GM18511 (cell line): ENCODE measurements at regions not wholly inside any gene's neighbourhood (a gene's known extent, or its start where the extent isn't known, plus 50 kb on each side); places are given as distances from the start of the nearest gene placed in this dataset.
A peak's percentile ranks its signal among the peaks of the same experiment; 100 is the strongest.

Source experiments
- ATAC-seq: cut with Tn5 transposase; IDR thresholded peaks from one replicate; pipeline ENCODE4 v1.9.1; 2021; ENCODE audit warnings: mild to moderate bottlenecking, moderate library complexity; ENCODE audit not compliant: unreplicated experiment

DNA sequence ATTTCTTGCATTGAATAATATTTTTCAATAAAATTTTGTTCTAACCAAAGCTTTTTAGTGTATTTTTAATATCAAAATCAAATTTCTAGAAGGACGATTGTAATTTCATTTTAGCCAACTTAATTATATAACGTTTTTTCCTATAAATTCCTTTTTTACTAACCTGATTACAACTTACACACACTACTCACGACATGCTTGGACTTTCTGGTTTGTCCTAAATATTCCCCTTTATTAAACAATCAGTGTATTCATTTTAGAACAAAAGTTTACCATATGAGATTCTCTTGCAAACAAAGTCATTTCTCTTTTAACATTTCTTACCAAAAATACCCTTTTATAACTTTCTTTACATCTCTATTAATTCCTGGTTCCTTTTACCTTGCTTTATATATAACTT lies 173.7 kb downstream of the PWWP3B start:
- no peak for ATAC-seq

DNA sequence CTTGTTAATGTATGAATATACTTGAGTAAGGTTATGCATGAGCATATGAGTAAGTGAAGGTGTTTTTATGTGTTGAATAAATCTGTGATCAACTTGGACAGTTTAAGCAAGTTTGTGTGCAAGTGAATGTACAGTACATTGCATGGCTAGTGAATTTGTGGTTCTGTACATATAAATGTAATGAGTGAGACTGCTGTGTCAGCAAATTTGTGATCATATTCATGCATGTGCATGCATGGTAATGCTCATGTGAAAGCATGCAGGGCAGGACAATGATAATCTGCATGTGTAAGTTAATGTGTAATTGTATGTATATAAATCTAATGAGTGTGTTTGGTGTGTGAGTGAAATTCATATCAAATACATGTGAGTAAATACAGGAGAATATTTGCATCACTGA lies 188.5 kb downstream of the PWWP3B start:
- ATAC-seq, result no peak

DNA sequence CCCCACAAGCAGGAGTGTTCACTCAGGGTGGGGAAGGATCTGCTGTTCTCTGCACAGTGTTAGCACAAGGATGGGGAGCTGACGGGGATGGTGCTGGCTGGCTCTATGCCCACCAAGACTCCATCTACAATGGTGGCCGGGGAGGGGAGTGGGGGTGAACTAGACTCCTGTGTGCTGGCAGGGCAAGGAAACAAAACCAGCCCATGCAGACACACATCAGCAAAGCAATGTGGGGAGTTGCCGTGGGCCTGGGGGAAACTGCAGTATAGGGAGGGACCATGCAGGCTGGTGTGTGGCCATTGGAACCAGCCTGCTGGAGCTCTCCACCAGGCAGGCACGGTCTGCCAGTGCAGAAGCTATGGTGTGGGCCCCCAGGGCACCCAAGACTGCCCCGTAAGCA lies 195.1 kb downstream of the PWWP3B start:
- ATAC-seq, result no peak

DNA sequence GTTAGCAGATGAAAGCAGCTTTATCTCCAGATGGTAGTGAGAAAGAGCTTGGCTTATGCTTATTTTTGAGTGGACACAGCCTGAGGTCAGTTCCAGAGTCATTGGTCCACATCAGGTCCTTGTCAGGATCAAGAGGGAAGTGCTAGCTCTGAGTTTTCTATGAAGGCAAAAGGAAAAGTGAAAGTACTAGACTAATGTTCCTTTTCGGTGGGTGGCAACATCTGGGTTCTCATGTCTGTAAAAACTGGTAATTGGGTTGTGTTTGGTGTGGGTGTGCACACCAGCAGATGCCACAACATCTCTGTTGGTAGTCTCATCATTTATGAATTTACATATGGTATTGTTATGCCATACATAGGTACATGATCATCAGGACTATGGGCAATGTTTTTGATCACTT lies 210.5 kb downstream of the PWWP3B start:
- ATAC-seq, result peak; percentile 83

DNA sequence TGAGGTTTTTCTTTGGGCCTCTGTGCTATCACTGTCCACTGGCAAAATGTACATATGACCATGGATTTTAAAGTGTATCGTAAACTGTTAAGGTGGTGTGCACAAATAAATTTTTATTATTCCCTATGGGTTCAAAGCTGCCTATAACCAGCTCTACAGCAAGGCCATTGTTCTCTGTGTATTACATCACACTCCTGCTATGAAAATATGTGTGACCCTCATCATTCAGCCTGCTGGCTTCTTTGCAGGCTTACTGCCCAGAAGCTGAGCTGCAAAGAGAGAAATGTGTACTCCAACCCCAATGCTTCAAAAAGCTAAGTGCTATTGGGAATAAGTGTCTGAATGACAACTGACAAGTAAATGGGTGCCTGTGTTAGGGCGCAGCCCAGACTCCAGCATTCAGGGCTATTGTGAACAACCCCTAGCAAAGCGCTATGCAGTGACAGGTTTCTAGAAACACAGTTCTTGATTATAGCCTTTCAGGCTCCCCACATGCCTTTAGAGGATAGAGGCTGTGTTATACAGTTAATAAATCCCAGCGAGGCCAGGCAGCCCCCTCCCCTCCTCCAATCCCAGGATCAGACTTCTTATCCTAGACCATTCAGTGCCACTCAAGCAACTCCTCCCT lies 220.4 kb upstream of the RADX start:
- no peak for ATAC-seq

DNA sequence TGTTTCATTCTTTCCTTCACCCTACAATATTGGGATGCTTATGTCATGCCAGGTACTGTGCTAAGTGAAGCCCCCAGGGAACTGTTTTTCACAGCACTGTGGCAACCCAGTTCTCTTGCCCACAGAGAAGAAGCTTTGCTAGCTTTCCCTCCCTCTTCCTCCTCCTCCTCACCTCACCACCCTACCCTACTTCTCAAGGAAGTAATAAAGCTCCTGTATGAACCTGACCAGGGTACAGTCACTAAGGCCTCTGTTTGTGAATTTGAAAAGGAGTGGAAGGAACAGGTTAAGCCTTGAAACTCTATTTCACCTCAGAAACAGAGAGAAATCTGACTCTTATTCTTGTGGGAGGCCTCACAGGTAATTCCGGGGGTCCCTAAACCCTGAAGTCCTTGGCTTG lies 219.4 kb upstream of the RADX start:
- no peak for ATAC-seq

DNA sequence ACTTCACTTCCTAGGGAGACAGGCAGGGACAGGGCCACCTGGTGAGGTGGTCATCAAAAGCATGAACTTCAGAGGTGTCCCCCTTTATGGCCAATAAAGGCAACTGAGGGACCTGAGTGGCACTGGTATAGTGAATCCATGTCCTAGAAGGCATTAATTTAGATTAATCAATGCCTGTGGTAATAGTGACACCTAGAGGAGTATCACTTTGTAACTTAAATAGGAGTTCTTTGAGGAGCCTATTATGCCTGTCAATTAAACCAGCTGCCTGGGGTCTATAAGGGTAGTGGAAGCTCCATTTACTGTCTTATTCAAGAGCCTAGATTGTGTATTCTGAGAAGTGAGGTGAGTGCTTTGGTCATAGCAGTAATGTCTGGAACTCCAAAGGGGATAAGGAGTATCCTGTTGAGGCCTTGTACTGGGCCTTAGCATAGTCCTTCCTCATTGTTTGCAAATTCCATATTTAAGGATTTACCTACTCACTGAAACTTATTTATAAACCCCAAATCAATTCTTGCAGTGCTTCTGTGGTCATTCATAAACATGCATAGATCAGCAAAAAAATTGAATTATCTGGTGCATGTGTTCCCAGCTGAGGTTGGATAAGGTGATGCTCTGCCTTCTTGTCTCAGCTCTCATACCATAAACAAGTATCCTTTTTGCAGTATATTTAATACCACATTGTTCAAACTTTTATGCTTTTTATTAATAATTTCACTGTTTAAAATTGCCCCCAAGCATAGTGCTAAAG lies 213.8 kb upstream of the RADX start:
- ATAC-seq, result no peak

DNA sequence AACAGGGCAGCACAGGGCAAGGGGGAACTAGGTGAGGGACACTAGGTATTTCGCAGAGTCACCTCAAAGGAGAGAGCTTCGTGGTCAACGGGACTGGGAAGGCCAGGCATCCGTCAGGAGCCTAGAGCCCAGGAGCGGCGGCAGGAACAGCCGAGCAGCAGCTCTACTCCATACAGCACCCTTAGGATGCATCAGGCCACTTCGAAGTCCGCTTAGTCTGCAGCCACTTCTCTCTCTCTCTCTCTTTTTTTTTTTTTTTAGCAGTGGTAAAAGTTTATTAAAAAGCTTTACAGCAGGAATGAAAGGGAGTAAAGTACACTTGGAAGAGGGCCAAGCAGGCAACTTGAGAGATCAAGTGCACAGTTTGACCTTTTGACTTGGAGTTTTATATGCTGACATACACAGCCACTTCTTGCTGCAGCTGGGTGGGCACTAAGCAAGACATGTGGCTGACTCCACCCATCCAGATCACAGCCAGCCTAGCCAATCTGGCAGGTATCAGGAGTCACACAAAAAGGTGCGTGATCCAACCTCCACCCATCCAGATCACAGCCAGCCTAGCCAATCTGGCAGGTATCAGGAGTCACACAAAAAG lies 209.7 kb upstream of the RADX start:
- no peak for ATAC-seq

DNA sequence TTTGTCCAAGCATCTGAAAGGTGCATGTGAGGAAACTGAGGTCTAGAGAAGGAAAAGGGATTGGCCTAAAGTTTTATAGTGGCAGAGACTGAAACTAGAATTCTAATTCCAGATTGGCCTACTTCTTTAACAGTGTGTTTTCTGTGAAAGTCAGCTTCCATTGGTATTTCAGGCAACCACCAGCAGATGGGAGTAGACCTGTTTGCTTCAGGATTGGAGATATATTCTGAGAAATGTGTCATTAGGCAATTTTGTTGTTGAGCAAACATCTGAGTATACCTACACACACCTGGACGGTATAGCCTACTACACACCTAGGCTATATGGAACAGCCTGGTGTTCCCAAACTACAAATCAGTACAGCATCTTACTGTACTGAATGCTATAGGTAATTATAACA lies 207.3 kb upstream of the RADX start:
- no peak for ATAC-seq

DNA sequence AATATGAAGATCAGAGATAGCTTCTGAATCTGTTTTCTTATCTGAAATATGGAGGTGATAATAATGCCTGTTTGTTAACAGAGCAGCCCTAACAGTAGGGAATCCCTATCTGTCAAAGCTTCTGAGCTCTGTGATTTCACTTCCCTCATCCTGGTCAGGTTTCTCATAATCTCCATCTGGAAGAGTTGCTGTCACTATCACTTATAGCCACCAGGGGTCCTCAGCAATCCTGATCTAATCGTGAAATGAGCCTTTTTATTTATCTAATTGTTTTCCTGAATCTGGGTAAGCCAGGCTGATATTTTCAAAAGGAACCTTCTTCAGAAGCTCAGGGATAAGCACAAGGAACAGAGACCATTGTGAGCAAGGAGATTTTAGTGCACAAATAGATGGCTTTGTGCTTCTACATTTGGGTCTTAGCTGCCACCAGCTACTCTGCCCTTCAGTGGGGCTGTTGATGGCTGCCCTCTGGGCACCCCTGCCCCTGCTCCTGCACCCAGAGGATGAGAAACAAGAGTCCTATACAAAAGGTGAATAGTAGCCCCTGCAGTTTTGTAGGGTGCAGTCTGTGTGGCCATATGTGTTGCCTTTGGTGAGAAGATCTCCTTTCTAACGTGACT lies 196.4 kb upstream of the RADX start:
- peak; percentile 90 for ATAC-seq

DNA sequence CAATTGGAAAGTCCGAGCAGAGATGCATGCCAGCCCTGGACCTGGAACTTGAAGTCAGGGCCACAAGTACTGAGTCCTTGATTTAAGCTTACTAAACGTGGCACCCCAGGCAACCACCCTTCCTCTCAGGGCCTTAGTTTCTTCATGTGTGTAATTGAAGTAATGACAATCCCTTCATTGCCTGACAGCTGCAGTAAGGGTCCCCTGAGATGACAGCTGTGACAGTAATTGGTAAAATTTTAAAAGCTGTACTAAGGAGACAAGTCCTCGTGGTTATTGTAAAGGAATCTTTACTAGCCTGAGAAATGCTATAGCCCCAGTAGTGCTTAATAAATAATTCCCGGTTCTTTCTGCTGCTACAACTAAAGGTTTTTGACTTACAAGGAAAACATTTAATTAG lies 175.1 kb upstream of the RADX start:
- ATAC-seq, result no peak

DNA sequence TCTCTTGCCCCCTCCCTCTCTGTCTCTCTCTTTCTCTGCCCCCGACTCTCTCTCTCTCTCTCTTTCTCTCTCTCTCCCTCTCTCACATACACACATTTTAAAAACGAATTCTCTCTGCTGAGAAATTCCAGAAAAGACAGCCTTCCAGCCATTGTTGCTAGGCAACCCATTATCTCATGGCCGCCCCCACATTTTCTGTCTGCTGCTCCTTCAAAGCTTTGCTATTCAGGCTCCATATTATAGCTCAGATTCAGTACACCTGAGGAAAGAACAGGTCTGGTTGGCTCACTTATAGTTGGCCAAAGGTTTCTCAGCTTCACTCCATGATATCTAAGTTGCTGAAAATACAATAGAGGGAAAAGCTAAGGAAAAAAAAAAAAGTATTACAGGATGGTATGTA lies 174.4 kb upstream of the RADX start:
- no peak for ATAC-seq

DNA sequence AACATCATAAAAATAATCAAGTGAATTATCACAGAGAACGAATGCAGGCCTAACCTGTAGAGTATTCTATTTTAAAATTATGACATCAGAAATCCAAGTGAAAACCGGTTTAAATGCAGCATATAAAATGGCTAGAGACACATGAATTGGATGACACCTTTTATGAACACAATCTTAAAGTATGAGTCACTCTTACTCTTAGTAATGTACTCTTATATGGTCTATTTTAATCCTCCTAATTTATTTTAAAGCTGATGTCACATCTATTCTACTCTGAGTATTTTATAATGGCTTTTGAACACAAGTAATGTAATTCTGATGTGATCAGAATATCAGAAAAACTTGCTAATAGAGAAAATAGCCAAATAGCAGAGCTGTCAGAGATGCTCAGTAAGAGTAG lies 161.4 kb upstream of the RADX start:
- ATAC-seq, result no peak

DNA sequence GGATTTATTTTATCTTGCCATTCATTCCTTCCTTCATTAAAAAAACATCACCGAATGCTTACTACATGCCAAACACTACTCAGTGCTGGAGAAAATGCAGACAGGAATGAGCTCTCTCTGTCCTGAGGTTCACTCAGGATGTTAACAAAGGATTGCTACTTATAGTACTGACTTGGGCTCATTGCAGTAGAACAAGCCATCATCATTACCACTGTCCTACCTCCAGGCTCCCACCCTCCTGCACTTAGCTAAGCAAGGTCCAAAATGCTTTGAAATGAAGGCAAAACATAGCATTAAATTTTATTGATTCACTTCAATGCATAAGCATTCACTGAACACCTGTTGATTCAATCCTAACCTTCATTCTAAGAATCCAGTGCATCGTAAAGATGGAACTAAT lies 159.8 kb upstream of the RADX start:
- ATAC-seq, result no peak

DNA sequence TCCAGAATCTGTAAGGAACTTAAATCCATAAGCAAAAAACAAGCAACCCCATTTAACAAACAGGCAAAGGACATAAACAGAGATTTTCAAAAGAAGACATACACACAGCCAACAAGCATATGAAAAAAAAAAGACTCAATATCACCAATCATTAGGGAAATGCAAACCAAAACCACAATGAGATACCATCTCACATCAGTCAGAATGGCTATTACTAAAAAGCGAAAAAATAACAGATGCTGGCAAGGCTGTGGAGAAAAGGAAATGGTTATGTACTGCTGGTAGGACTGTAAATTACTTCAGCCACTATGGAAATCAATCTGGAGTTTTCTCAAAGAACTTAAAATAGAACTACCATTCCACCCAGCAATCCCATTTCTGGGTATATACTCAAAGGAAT lies 156.8 kb upstream of the RADX start:
- ATAC-seq, result no peak

DNA sequence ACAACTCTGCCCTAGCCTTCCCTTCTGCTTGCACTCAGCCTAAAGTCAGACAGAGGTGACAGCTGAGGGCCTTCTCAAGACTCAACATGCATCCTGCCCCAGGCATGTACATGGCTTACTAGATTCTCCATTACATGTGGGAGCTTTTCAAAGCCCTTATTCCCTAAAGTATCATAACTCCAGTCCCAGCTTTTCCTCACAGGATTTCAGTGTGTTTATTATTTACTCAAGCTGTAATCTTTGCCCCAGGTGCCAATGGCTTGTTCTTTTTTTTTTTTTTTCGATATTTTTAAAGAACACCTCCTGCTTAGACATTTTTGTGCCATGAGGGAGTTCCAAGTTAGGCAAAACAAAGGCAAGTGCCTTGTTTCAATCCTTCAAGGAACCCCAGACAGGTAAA lies 154.0 kb upstream of the RADX start:
- ATAC-seq, result no peak

DNA sequence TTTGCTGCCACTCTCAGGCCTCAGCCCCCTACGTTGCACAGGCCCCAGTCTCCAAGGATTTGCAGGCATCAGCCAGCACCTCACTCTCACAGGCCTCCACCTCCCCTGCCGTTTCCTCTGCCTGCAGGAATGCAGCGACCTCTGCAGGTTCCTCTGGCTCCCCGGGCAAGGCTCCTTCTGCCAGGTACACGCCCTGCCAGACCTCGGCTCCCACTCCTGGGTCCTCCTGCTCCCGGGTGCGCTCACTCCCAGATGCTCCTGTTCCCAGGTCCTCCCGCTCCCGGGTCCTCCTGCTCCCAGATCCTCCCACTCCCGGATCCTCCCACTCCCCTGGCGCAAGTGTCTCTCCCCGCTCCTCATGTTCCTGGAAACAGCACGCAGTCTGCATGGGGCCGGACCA lies 144.4 kb upstream of the RADX start:
- no peak for ATAC-seq

DNA sequence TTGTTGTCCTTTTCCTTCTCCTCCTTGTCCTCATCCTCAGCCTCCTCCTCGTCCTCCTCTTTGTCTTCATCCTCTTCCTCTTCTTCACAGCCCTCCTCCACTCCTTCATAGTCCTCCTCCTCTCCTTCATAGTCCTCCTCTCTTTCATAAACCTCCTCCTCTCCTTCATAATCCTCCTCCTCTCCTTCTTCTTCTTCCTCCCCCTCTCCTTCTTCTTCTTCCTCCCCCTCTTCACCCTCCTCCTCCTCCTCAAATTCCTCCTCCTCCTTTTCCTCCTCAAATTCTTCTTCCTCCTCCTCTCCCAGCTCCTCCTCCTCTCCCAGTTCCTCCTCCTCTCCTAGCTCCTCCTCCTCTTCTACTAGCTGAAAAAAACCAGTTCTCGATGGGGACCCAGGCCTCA lies 143.8 kb upstream of the RADX start:
- ATAC-seq, result no peak

DNA sequence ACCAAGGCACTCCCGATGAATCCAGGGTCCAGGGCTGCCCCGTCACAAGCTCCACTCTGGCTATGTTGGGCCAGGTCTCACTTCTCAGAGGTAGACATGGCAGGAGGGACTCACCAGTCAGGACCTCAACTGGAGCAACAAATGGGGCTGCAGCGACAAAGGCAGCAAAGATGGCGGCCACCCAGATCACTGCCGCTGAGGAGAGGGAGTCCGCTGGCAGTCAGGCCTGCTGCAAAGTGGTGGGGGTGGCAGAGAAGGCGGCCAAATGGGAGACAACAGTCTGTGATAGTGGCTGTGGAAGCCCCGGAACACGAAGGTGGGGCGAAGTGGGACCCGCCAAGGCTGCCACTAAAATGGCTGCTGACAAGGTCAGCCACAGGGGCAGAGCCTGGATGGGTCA lies 143.3 kb upstream of the RADX start:
- ATAC-seq, result no peak

DNA sequence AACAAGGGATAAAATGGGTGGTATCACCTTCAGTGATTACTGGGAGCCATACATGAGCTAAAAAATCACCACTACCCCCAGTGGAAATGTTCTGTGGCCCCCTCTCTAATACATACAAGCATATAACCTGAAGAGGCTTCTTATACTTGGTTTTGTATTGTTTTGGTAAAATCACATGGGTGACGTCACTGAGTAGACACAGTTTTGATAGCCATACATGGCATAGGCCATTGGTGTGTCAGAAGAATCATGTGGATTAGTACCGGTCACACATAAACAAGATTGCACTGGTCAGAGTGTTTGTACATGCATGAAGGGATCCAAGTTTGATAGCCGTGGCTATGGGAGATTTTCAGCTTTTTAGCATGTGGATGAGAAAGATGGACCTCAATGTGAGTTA lies 131.9 kb upstream of the RADX start:
- ATAC-seq, result no peak

DNA sequence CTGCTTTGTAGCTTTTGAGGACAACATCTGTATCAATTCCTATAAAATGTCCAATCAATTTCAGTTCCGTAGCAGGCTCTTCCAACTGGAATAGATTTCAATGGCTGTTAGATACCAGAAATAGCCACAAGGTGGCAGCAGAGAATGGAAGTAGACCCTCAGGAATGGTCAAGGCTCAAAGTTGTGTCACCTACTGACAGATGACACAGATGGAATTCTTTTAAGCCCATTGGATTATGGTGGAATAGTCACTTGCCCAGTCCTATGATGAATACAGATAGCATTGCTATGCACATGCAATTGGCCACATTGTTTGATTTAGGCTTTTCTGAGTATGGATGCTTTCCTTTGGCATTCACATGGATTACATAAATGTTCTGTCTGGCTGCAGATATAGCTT lies 130.4 kb upstream of the RADX start:
- peak; percentile 37 for ATAC-seq

DNA sequence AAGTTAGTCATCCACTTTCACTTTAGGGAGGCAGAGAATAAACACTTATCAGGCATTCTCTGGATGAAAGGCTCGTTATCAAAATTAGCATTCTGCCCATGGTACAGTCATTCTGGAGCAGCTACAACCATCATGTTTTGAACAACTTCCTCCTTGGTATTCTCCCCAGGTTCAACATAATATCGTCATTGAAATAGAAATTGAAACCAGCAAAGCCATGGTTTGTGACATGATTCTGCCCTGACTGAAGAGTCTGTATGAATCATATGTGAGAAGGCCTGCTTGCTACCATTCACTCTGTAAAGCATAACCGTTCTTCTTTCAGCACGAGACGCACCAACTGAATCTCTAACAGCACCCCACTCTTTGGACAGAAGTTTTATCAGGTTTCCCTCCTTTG lies 127.5 kb upstream of the RADX start:
- peak; percentile 97 for ATAC-seq
